Liver (tissue), 3 donors: ENCODE measurements at regions not wholly inside any gene's neighbourhood (a gene's known extent, or its start where the extent isn't known, plus 50 kb on each side); places are given as distances from the start of the nearest gene placed in this dataset.

Source experiments
- RAD21 ChIP-seq, 2 donors: IDR thresholded peaks; 2 replicates each; pipeline ENCODE4 v1.6.1; 2016; ENCODE audit warnings: antibody characterized with exemption in 2 of 2, mild to moderate bottlenecking in 2 of 2
- TF ChIP-seq, protein P1 (sequence below): IDR thresholded peaks from 2 replicates; pipeline ENCODE4 v1.6.1; 2016; ENCODE audit warnings: antibody characterized with exemption
- TF ChIP-seq, protein P2 (sequence below): fragments of 150-350 bp; IDR thresholded peaks from 2 replicates; pipeline ENCODE4 v1.5.1; 2017; ENCODE audit warnings: improper control_type of control experiment, low read depth, low read length; ENCODE audit not compliant: missing input control
- TF ChIP-seq, protein P3 (sequence below): IDR thresholded peaks from 2 replicates; pipeline ENCODE4 v1.6.1; 2016; ENCODE audit warnings: antibody characterized with exemption, mild to moderate bottlenecking
- donor health status: healthy.
- donor health status: healthy.

DNA sequence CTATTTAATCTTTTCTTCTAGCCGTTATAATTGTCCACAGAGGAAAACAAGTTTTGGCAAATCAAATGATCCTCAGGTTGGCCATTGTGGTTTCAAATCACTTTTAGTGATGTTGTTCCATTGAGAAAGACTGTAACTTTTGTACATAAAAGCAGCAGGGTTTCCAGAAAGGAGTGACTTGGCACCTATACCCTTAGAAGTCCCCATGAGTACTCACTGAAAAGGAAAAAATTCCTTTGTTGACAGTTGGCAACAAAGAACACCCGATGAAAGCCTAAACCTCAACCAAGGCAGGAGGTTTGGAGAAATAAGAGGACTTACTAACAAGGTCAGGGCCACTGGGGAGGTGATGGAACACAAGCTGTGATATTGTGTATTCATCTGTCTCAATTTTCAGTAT, 474.4 kb downstream of the RAPGEF2 start:
- TF ChIP-seq, protein P1, sequence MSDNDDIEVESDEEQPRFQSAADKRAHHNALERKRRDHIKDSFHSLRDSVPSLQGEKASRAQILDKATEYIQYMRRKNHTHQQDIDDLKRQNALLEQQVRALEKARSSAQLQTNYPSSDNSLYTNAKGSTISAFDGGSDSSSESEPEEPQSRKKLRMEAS, result no peak
- TF ChIP-seq, protein P2, sequence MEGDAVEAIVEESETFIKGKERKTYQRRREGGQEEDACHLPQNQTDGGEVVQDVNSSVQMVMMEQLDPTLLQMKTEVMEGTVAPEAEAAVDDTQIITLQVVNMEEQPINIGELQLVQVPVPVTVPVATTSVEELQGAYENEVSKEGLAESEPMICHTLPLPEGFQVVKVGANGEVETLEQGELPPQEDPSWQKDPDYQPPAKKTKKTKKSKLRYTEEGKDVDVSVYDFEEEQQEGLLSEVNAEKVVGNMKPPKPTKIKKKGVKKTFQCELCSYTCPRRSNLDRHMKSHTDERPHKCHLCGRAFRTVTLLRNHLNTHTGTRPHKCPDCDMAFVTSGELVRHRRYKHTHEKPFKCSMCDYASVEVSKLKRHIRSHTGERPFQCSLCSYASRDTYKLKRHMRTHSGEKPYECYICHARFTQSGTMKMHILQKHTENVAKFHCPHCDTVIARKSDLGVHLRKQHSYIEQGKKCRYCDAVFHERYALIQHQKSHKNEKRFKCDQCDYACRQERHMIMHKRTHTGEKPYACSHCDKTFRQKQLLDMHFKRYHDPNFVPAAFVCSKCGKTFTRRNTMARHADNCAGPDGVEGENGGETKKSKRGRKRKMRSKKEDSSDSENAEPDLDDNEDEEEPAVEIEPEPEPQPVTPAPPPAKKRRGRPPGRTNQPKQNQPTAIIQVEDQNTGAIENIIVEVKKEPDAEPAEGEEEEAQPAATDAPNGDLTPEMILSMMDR, result no peak
- no peak for TF ChIP-seq RAD21 (IDR thresholded peaks at IDR 0.05)
- TF ChIP-seq, protein P3, sequence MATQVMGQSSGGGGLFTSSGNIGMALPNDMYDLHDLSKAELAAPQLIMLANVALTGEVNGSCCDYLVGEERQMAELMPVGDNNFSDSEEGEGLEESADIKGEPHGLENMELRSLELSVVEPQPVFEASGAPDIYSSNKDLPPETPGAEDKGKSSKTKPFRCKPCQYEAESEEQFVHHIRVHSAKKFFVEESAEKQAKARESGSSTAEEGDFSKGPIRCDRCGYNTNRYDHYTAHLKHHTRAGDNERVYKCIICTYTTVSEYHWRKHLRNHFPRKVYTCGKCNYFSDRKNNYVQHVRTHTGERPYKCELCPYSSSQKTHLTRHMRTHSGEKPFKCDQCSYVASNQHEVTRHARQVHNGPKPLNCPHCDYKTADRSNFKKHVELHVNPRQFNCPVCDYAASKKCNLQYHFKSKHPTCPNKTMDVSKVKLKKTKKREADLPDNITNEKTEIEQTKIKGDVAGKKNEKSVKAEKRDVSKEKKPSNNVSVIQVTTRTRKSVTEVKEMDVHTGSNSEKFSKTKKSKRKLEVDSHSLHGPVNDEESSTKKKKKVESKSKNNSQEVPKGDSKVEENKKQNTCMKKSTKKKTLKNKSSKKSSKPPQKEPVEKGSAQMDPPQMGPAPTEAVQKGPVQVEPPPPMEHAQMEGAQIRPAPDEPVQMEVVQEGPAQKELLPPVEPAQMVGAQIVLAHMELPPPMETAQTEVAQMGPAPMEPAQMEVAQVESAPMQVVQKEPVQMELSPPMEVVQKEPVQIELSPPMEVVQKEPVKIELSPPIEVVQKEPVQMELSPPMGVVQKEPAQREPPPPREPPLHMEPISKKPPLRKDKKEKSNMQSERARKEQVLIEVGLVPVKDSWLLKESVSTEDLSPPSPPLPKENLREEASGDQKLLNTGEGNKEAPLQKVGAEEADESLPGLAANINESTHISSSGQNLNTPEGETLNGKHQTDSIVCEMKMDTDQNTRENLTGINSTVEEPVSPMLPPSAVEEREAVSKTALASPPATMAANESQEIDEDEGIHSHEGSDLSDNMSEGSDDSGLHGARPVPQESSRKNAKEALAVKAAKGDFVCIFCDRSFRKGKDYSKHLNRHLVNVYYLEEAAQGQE, result no peak
